ENCODE measurements at regions not wholly inside any gene's neighbourhood (a gene's known extent, or its start where the extent isn't known, plus 50 kb on each side); places are given as distances from the start of the nearest gene placed in this dataset.
A peak's percentile ranks its signal among the peaks of the same experiment; 100 is the strongest.

DNA sequence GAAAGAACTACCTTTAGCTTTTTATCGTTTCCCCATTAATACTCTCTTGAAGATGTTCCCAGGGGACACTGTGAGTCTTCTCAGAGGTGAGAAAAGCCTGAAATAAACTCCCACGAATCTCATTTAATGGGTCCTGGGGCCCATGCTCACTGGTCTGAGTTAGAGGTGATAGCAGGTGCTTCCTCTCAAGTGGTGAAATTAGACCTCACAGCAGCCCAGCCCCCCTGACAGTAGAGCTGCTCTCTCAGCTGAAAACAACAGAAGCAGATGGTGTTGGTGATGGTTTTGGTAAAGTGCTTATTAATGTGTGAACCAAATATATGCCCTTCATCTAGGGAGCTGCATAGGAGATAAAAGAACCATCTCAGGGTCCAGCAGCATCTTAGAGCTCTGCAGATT, 76.8 kb upstream of the VPREB1 start:
- TF ChIP-seq, protein P1, sequence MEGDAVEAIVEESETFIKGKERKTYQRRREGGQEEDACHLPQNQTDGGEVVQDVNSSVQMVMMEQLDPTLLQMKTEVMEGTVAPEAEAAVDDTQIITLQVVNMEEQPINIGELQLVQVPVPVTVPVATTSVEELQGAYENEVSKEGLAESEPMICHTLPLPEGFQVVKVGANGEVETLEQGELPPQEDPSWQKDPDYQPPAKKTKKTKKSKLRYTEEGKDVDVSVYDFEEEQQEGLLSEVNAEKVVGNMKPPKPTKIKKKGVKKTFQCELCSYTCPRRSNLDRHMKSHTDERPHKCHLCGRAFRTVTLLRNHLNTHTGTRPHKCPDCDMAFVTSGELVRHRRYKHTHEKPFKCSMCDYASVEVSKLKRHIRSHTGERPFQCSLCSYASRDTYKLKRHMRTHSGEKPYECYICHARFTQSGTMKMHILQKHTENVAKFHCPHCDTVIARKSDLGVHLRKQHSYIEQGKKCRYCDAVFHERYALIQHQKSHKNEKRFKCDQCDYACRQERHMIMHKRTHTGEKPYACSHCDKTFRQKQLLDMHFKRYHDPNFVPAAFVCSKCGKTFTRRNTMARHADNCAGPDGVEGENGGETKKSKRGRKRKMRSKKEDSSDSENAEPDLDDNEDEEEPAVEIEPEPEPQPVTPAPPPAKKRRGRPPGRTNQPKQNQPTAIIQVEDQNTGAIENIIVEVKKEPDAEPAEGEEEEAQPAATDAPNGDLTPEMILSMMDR (IDR thresholded peaks at IDR 0.05; ENCODE audit: unreplicated experiment), result no peak
- Mint-ChIP-seq H3K27ac (ENCODE audit: unreplicated experiment) (no peak overlapping the region), H3K4me1 (ENCODE audit: low read depth, unreplicated experiment) (peaks cover 12% of the 10 kb centered on the region), H3K27me3 (ENCODE audit: unreplicated experiment) (peaks cover 76% of the 10 kb centered on the region), H3K36me3 (ENCODE audit: insufficient read depth, unreplicated experiment) (peaks cover 12% of the 10 kb centered on the region), H3K9me3 (ENCODE audit: low read depth, unreplicated experiment) (no peaks in the 10 kb centered on the region), H3K4me3 (ENCODE audit: low read depth, unreplicated experiment) (peak overlapping the region; percentile 60)
- CTCF ChIA-PET, result interaction anchor here (0.6 to 1.1 kb wide), 2 partner anchors 28 to 1474 kb away, joined by 3 to 4 read pairs; no protein-coding TSS in a partner anchor
- intact Hi-C loops (cut with micrococcal nuclease; ENCODE audit: unreplicated experiment), result no loop called here
- BruUV-seq (replicated peaks), result no TSS peak
- DNase-seq, result no peak

DNA sequence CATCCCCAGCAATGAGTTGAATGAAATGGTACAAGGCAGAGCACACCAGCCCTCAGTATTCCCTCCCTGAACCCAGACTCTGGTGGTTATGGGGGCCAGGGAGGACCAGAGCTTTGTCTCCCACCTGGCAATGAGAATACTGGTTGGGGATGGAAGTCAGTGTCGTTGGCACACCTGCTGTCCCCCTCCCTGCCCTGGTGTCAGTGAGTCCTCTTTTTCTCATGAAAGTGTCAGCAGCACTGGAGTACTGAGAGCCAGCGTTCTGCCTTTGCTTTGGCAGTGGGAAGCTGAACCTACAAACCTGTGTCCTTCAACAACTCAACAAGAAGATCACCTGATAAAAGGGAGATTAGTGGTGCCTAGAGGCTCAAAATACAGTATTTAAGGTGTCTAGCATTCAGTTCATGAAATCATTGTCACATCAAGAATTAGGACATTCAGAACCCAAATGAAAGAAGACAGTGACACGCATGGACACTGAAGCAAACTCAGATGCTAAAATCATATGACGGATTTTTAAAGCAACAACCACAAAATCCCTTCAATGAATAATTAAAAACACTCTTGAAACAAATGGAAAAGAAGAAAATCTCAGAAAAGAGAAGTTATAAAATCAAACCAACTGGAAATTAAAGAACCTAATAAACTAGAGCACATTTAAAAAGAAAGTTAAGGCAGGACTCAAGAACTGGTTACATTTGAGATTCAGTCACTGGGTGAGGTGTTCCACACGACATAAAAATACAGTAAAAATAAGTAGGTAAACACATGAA, 77.5 kb upstream of the VPREB1 start:
- H3K4me1 Mint-ChIP-seq (ENCODE audit: low read depth, unreplicated experiment), result peaks cover 12% of the 10 kb centered on the region
- intact Hi-C loops (cut with micrococcal nuclease; ENCODE audit: unreplicated experiment), result no loop called here
- no peak overlapping the region for H3K27ac Mint-ChIP-seq (ENCODE audit: unreplicated experiment)
- H3K9me3 Mint-ChIP-seq (ENCODE audit: low read depth, unreplicated experiment), result no peaks in the 10 kb centered on the region
- CTCF ChIA-PET, result interaction anchor here (0.6 kb wide), 1 partner anchor 1475 kb away, joined by 3 read pairs; no protein-coding TSS in a partner anchor
- TF ChIP-seq, protein P1 (IDR thresholded peaks at IDR 0.05; ENCODE audit: unreplicated experiment), result no peak
- H3K36me3 Mint-ChIP-seq (ENCODE audit: insufficient read depth, unreplicated experiment), result peaks cover 12% of the 10 kb centered on the region
- no TSS peak for BruUV-seq (replicated peaks)
- H3K4me3 Mint-ChIP-seq (ENCODE audit: low read depth, unreplicated experiment), result no peak overlapping the region
- DNase-seq, result no peak
- peaks cover 83% of the 10 kb centered on the region for H3K27me3 Mint-ChIP-seq (ENCODE audit: unreplicated experiment)

DNA sequence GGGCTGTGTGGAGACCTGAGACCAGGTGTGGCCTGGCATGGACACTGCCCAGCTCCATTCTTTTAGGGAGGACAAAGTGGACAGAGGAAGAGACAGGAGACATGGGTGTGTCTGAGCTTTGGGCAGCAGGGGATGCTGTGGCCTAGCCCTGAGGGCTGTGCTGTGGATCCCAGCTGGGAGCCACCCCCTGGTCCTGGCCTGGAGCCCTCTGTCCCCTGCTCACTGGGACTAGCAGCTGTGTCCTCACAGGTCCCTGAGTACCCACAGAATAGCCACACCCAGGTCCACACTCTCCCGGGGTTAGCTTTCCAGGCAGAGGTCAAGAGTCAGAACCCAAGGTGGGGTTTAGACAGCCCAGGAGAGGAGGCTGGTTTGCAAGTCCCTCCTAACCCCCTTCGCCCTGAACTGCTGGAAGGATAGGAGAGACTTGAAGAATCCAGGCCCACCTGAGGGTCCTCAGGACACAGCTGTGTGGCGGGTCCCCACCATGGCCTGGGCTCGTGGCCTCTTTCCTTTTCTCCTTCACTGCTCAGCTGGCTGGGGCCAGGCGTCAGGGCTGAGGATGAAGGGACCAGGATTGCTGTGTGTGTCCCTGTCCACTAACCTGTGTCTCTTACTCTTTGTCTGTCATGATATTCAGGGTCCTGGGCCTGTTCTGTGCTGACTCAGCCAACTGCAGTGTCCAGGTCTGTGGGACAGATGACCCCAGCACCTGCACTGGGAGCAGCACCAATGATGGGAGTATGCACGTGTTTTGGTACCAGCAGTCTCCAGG, 78.5 kb upstream of the VPREB1 start:
- DNase-seq, result no peak
- H3K27me3 Mint-ChIP-seq (ENCODE audit: unreplicated experiment), result peaks cover 81% of the 10 kb centered on the region
- peaks cover 12% of the 10 kb centered on the region for H3K36me3 Mint-ChIP-seq (ENCODE audit: insufficient read depth, unreplicated experiment)
- intact Hi-C loops (cut with micrococcal nuclease; ENCODE audit: unreplicated experiment), result no loop called here
- no TSS peak for BruUV-seq (replicated peaks)
- no peaks in the 10 kb centered on the region for H3K9me3 Mint-ChIP-seq (ENCODE audit: low read depth, unreplicated experiment)
- H3K27ac Mint-ChIP-seq (ENCODE audit: unreplicated experiment), result no peak overlapping the region
- no peak overlapping the region for H3K4me3 Mint-ChIP-seq (ENCODE audit: low read depth, unreplicated experiment)
- TF ChIP-seq, protein P1 (IDR thresholded peaks at IDR 0.05; ENCODE audit: unreplicated experiment), result no peak
- H3K4me1 Mint-ChIP-seq (ENCODE audit: low read depth, unreplicated experiment), result peaks cover 12% of the 10 kb centered on the region
- CTCF ChIA-PET, result no interaction called here

DNA sequence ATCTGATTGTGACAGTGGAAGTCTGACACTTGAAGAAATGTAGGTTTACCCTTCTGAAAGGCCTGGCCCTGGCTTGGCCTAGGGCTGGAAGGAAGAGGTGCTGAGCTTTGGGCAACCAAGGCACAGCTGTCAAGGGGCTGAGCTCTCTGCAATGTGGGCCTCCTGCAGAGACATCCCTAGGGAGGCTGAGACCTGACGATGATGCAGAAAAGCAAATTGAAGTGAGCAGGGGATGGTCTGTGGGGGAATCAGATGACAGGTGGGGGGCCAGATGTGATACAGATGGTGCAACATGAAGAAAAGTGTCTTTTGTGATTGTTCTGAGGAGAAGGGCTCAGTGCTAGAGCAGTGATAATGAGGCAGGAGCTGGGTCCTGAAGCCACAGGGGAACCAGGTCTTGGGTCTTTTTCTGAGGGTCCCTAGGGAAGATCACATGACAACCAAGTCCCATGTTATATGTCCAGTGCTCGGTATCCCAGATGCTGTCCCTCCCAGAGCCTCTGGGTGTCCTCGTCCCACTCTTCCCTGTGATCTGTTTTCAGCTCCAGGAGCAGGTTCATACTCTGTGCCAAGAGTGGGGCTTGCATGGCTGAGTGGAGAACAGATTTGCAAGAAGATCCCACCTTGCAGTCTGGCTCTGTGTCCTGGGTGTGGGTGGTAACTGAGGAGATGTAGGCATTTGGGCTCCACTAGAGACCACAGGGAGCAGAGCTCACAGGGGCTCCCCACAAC, 79.9 kb upstream of the VPREB1 start:
- peaks cover 12% of the 10 kb centered on the region for H3K36me3 Mint-ChIP-seq (ENCODE audit: insufficient read depth, unreplicated experiment)
- H3K27ac Mint-ChIP-seq (ENCODE audit: unreplicated experiment), result no peak overlapping the region
- DNase-seq, result no peak
- H3K27me3 Mint-ChIP-seq (ENCODE audit: unreplicated experiment), result peaks cover 82% of the 10 kb centered on the region
- no peak overlapping the region for H3K4me3 Mint-ChIP-seq (ENCODE audit: low read depth, unreplicated experiment)
- CTCF ChIA-PET, result no interaction called here
- no TSS peak for BruUV-seq (replicated peaks)
- peaks cover 12% of the 10 kb centered on the region for H3K4me1 Mint-ChIP-seq (ENCODE audit: low read depth, unreplicated experiment)
- intact Hi-C loops (cut with micrococcal nuclease; ENCODE audit: unreplicated experiment), result no loop called here
- no peaks in the 10 kb centered on the region for H3K9me3 Mint-ChIP-seq (ENCODE audit: low read depth, unreplicated experiment)
- TF ChIP-seq, protein P1 (IDR thresholded peaks at IDR 0.05; ENCODE audit: unreplicated experiment), result no peak

Data from Calu3 (cell line).